ENCODE measurements at regions not wholly inside any gene's neighbourhood (a gene's known extent, or its start where the extent isn't known, plus 50 kb on each side); places are given as distances from the start of the nearest gene placed in this dataset.

- TF ChIP-seq, protein P1, sequence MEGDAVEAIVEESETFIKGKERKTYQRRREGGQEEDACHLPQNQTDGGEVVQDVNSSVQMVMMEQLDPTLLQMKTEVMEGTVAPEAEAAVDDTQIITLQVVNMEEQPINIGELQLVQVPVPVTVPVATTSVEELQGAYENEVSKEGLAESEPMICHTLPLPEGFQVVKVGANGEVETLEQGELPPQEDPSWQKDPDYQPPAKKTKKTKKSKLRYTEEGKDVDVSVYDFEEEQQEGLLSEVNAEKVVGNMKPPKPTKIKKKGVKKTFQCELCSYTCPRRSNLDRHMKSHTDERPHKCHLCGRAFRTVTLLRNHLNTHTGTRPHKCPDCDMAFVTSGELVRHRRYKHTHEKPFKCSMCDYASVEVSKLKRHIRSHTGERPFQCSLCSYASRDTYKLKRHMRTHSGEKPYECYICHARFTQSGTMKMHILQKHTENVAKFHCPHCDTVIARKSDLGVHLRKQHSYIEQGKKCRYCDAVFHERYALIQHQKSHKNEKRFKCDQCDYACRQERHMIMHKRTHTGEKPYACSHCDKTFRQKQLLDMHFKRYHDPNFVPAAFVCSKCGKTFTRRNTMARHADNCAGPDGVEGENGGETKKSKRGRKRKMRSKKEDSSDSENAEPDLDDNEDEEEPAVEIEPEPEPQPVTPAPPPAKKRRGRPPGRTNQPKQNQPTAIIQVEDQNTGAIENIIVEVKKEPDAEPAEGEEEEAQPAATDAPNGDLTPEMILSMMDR (IDR thresholded peaks at IDR 0.05): no peak
- TF ChIP-seq EP300 (IDR thresholded peaks at IDR 0.05) (no peak), POLR2A (IDR thresholded peaks at IDR 0.05) (no peak), POLR2AphosphoS5 (IDR thresholded peaks at IDR 0.05) (no peak)
Observed at GRCh38 chr6:150806790-150807189, 58.7 kb upstream of the MTHFD1L start.
